Left ventricle myocardium inferior (tissue), 1 donor: ENCODE measurements at regions not wholly inside any gene's neighbourhood (a gene's known extent, or its start where the extent isn't known, plus 50 kb on each side); places are given as distances from the start of the nearest gene placed in this dataset.
"Not testable (repeated sequence)": the region's sequence is repeated elsewhere in the genome, so short reads cannot be mapped to it uniquely, and the experiment has no call there.

ENCODE experiments used
- DNase-seq: peaks from one replicate; pipeline ENCODE4 v3.0.0-alpha.2; 2020
- H3K27ac ChIP-seq: fragments of 200-600 bp; replicated peaks from 2 replicates; pipeline ENCODE4 v1.8.0; 2021
- H3K27me3 ChIP-seq: fragments of 200-600 bp; 2 replicates; pipeline ENCODE4 v1.8.0; 2021; ENCODE audit warnings: low read depth
- H3K36me3 ChIP-seq: fragments of 200-600 bp; 2 replicates; pipeline ENCODE4 v1.8.0; 2021
- H3K4me1 ChIP-seq: fragments of 200-600 bp; 2 replicates; pipeline ENCODE4 v1.8.0; 2021
- H3K4me3 ChIP-seq: fragments of 200-600 bp; 2 replicates; pipeline ENCODE4 v1.8.0; 2021; ENCODE audit warnings: mild to moderate bottlenecking, moderate library complexity
- H3K9me3 ChIP-seq: fragments of 200-600 bp; replicated peaks from 2 replicates; pipeline ENCODE4 v1.8.0; 2021
- CTCF ChIP-seq: fragments of 200-600 bp; IDR thresholded peaks from 2 replicates; pipeline ENCODE4 v1.8.0; 2021; ENCODE audit warnings: antibody characterized with exemption, mild to moderate bottlenecking, borderline replicate concordance
- intact Hi-C: fragments of 100-400 bp; cut with micrococcal nuclease; formaldehyde crosslinking; loops from one replicate; pipeline ENCODE4 v1.11.0; 2022
- donor health status: DM: no; HTN: yes; CAD: no; lungs with severe emphysema.

- H3K36me3 ChIP-seq = no peaks in the 10 kb centered on the region
- no peaks in the 10 kb centered on the region for H3K27me3 ChIP-seq
- no peaks in the 10 kb centered on the region for H3K9me3 ChIP-seq
- H3K4me1 ChIP-seq = no peaks in the 10 kb centered on the region
- no peak for TF ChIP-seq CTCF
- no peak overlapping the region for H3K4me3 ChIP-seq
- DNase-seq = no peak
- intact Hi-C loops = no loop called here
- no peak overlapping the region for H3K27ac ChIP-seq
These were observed 234.6 kb upstream of the FANCL start for GRCh38 chr2:58475756-58476155.

GRCh38 chr2:58473165-58473564 lies 232.0 kb upstream of the FANCL start:
- no peaks in the 10 kb centered on the region for H3K27me3 ChIP-seq
- no peak for TF ChIP-seq CTCF
- intact Hi-C loops = no loop called here
- no peaks in the 10 kb centered on the region for H3K9me3 ChIP-seq
- H3K27ac ChIP-seq = no peak overlapping the region
- H3K36me3 ChIP-seq = no peaks in the 10 kb centered on the region
- H3K4me1 ChIP-seq = no peaks in the 10 kb centered on the region
- no peak overlapping the region for H3K4me3 ChIP-seq
- DNase-seq = no peak

GRCh38 chr2:58466804-58467203 lies 225.7 kb upstream of the FANCL start:
- no peak for TF ChIP-seq CTCF
- no peak for DNase-seq
- H3K27me3 ChIP-seq = no peaks in the 10 kb centered on the region
- no peaks in the 10 kb centered on the region for H3K36me3 ChIP-seq
- no peaks in the 10 kb centered on the region for H3K4me1 ChIP-seq
- intact Hi-C loops = no loop called here
- no peak overlapping the region for H3K4me3 ChIP-seq
- H3K9me3 ChIP-seq = no peaks in the 10 kb centered on the region
- H3K27ac ChIP-seq = no peak overlapping the region

GRCh38 chr2:58466021-58466420 lies 224.9 kb upstream of the FANCL start:
- DNase-seq, H3K9me3 ChIP-seq, H3K27me3 ChIP-seq, intact Hi-C loops, H3K4me1 ChIP-seq, H3K27ac ChIP-seq, H3K36me3 ChIP-seq, H3K4me3 ChIP-seq: not testable (repeated sequence)

GRCh38 chr2:58460670-58461069 lies 219.5 kb upstream of the FANCL start:
- intact Hi-C loops = no loop called here
- TF ChIP-seq CTCF = no peak

GRCh38 chr2:58449286-58450010 lies 208.3 kb upstream of the FANCL start:
- no peak for DNase-seq
- no peak overlapping the region for H3K27ac ChIP-seq
- no peak overlapping the region for H3K4me3 ChIP-seq
- H3K9me3 ChIP-seq = no peaks in the 10 kb centered on the region
- H3K27me3 ChIP-seq = no peaks in the 10 kb centered on the region
- no peaks in the 10 kb centered on the region for H3K36me3 ChIP-seq
- intact Hi-C loops = loop anchor here (10.0 kb wide), 1 partner anchor 545 kb away; no protein-coding TSS in a partner anchor
- no peaks in the 10 kb centered on the region for H3K4me1 ChIP-seq
- no peak for TF ChIP-seq CTCF

More at GRCh38 chr2:58460670-58461069, 219.5 kb upstream of the FANCL start:
- no peak overlapping the region for H3K4me3 ChIP-seq
- no peaks in the 10 kb centered on the region for H3K4me1 ChIP-seq
- DNase-seq = no peak
- H3K9me3 ChIP-seq = no peaks in the 10 kb centered on the region
- H3K36me3 ChIP-seq = no peaks in the 10 kb centered on the region
- H3K27ac ChIP-seq = no peak overlapping the region
- H3K27me3 ChIP-seq = no peaks in the 10 kb centered on the region
